A673 (cell line): ENCODE measurements at regions not wholly inside any gene's neighbourhood (a gene's known extent, or its start where the extent isn't known, plus 50 kb on each side); places are given as distances from the start of the nearest gene placed in this dataset.

Experiments used
- CTCF ChIP-seq: fragments of 300-800, 200-600 bp; sonication (generic); conservative IDR thresholded peaks from 2 replicates; pipeline ENCODE4 v1.5.1; 2017; ENCODE audit warnings: low read depth, mild to moderate bottlenecking, antibody characterized with exemption, low read length, moderate library complexity, mixed read lengths
- EZH2 ChIP-seq: fragments of 200-600 bp; sonication (generic); IDR thresholded peaks from 2 replicates; pipeline ENCODE4 v1.6.1; 2017; ENCODE audit warnings: borderline replicate concordance, low read depth, mild to moderate bottlenecking, mixed read lengths, antibody characterized with exemption, low read length; ENCODE audit not compliant: poor library complexity, severe bottlenecking

- TF ChIP-seq CTCF (no peak), EZH2 (no peak)
These were observed 68.5 kb upstream of the BEGAIN start for GRCh38 chr14:100655741-100656085.
